ENCODE measurements at regions not wholly inside any gene's neighbourhood (a gene's known extent, or its start where the extent isn't known, plus 50 kb on each side); places are given as distances from the start of the nearest gene placed in this dataset.
"Not testable (repeated sequence)": the region's sequence is repeated elsewhere in the genome, so short reads cannot be mapped to it uniquely, and the experiment has no call there.

- DNase-seq: no peak
Observed at GRCh38 chr4:58357947-58358346, 1247.8 kb upstream of the IGFBP7 start.

DNA sequence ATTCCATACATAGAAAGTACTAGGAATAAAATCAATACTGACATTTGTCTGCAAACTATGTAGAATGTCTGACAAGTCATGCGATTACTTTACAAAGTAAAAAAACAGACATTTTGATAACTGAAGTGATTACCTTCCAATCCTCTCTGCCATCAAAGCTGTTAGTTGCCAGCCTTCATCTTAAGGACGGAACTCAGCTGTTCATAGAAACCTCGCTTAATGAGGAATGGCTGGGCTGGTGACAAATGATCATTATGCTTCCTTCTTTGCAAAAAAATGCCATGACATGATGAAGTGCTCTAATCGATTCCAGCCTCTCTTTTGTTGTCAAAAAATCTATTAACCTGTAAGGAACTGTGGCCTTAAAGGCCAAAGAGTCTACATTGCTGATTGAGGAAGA lies 1214.9 kb upstream of the IGFBP7 start:
- DNase-seq: no peak

DNA sequence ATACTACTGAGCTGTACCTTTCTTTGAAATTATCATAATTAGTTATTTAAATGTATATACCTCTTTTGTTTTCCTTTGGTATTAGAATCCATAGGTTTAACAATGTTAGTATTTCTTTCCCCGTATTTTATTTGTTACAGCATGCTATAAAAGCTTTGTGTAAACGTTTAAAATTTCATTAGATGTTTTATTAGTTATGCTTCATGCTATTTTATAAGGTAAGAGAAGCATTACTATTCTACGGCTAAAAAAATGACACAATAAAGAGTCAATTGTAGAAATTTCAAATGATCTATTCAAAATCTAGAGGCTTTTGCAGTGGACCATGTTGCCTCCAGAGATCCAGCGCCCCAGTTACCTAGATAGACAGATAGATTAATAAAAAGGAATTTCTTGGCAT lies 1203.3 kb upstream of the IGFBP7 start:
- DNase-seq: no peak

DNA sequence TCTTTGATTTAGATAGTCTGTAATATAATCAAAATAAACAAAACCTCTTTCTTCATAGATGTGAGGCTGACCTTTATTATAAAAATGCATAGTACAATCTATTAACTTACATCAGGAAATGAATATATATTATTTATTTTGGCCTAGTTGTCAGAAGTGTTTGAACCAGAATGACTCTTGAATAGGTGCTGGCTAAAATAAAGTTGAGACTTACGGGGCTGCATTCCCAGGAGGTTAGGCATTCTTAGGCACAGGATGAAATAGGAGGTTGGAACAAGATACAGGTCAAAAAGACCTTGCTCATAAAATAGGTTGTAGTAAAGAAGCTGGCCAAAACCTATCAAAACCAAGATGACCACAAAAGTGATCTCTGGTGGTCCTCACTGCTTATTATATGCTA lies 1193.3 kb upstream of the IGFBP7 start:
- no peak for DNase-seq

- no peak for DNase-seq
Observed at GRCh38 chr4:58301376-58301999, 1191.3 kb upstream of the IGFBP7 start.

DNA sequence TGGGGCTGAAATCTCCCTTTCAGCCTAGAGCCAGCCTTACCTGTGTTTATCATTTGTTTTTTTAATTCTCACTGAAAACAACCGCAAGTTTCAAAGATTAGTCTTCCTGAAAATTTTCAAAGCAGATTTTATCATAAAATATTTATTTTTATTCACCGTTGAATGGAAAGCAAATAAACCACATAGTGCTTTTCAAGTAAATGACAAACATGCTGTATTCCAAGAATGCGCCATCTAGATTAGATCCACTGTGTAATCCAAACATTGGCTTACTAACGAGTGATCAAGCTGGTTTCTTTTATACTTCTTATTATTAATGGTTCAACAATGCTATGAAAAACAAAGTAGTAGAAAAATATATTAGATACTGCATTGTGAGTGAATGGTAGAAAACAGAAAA lies 1176.2 kb upstream of the IGFBP7 start:
- no peak for DNase-seq

- DNase-seq: not testable (repeated sequence)
Observed at GRCh38 chr4:58280928-58281327, 1170.7 kb upstream of the IGFBP7 start.

DNA sequence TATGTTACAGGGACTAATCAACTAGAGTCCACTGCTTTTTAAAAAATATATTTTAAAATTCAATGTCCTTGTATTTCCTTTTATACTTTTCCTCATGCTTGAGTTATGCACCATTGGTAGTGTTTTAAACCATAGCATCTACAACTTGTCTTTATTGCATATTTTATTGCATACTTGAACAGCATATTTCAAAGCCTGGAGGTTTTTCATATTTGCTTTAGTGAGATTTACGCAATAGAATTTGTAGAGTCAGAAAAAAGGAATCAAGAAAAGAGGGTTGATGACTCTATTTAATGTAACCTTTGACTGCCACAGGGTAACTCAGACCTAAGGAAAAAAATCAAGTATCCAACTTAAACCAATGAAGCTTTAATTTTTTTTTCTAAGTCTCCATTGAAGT lies 1165.7 kb upstream of the IGFBP7 start:
- no peak for DNase-seq

GRCh38 chr4:58274553-58274952 lies 1164.4 kb upstream of the IGFBP7 start:
- no peak for DNase-seq

DNA sequence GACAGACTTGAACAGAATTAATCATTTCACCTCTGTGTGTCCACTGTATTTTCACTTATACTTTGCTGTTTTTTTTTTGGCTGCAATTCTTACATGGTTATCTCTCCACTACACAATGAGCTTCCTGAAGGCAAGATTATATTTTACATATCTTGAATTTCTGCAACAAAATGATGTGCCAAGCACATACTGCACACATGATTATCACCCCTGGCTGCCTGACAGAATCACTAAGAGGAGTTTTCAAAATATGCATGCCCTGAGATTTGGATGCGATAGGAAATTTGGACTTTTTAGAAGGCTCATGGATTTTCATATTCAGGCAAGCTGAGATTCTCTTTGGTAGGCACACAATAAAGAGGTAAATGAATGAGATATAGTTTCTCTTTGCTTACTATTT lies 1162.1 kb upstream of the IGFBP7 start:
- DNase-seq: no peak

DNA sequence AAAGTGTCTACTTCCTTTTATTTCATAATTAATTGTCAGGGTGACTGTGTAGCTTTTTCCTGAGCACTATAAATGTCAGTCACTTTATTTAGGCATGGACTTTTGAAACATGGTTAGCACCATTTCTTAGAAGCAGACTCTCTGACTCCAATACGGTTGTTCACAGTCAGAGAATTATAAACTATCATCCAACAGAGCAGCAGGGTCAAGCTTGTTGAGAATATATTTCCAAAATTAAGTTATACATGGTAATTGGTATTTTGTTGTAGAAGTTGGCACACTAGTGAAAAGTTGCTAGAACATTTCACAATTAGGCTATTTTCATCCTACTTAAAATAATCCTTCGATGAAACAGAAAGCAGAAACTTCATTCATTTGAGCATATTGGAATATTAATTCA lies 1155.5 kb upstream of the IGFBP7 start:
- DNase-seq: no peak

DNA sequence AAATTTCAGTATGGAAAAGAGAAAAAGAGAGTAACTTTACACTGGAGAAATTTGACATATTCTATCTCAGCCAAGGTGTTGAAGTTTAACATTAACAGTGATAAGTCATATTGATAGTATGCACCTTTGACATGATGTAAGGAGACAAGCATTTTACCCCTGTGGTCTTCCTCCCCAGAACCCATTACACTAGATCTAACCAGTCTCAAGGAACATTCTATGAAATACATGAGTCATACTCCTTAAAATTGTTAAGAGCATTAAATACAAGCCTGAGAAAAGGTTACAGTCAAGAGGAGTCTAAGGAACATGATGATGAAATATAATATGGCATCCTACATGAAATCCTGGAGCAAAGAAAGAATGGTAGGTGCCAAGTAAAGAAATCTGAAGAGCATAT lies 1151.3 kb upstream of the IGFBP7 start:
- no peak for DNase-seq

- no peak for DNase-seq
Observed at GRCh38 chr4:58254291-58254690, 1144.1 kb upstream of the IGFBP7 start.

DNA sequence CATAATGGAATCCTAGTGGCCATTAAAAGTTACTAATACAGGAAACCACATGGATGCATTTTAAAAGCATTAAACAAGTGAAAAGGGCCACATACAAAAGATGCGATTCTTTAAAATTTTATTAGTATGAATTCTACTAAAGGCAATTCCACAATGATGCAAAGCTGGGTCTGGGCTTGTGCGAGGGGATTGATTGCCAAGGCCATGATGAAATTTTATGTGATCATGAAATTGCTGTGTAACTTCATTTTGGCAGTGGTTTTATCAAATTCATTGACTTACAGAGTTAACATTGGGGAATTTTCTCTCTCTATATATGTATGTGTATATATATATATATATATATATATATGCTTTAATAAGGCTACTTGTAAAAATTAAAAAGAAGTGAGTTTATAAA lies 1142.5 kb upstream of the IGFBP7 start:
- DNase-seq: no peak

DNA sequence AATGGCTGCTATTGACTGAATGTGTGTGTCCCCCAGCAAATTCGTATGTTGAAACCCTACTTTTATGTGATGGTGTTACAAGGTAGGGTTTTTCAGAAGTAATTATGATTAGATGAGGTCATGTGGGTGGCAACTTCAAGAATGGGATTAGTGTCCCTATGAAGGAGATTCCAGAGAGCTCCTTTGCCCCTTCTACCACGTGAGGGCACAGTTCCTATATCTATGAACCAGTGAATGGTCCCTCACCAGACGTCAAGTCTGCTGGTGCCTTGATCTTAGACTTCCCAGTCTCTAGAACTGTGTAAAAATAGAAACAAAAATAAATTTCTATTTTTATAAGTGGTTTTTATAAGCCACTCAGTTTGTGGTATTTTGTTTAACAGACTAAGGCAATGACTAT lies 1137.6 kb upstream of the IGFBP7 start:
- no peak for DNase-seq

DNA sequence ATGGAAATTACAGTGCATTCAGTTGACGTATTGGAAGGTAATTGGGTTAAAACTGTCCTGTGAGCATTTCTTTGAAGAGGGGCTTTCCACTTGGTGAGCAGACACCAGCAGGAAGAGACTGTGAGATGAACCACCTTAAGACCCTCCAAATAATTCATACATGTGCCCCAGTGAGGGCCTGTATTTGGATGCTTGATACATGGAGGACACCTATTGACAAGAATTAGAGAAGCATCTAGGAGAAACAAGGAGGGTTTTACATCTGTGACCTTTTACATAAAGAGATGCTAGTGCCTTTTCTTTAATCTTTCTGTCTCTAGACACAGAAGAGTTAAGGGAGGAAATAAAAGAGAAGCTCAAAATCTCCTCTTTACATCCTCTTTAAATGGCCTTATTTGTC lies 1115.3 kb upstream of the IGFBP7 start:
- no peak for DNase-seq

DNA sequence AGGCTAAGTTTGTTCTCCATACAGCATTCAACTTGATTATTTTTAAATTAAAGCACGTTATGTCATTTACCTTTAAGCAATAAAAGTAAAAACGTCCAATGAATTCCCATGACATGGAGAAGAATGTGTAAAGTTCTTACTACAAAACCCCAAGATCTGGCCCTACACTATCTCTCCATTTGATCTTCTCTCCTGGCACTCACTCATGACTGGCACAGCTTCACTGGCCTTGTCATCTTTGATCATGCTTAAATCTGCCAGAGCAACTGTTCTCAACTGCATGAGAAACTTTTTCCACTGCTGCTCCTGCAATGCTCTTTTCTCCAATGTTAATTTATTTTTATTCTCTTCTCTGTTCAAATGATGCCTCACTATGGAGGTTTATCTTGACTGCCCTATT lies 1109.0 kb upstream of the IGFBP7 start:
- no peak for DNase-seq

GRCh38 chr4:58216461-58216860 lies 1106.3 kb upstream of the IGFBP7 start:
- DNase-seq: no peak

DNA sequence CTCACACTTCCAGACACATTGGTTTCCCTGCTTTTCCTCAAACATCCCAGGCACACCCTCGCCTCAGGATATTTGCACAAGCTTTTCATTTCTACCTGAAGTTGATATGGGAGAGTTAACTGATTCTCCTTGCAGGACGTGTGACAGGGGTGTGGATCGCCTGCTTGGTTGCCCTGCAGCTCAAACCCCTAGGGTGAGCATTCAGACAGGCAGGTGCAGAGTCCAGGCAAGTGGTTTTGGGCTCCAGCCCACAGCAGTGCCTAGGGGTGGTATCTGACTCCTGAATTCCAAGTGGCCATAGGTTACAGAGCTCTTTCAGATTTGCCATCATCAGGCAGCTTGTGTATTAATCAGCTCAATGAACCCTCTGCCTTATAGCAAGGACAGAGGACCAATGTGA lies 1104.2 kb upstream of the IGFBP7 start:
- DNase-seq: no peak

DNA sequence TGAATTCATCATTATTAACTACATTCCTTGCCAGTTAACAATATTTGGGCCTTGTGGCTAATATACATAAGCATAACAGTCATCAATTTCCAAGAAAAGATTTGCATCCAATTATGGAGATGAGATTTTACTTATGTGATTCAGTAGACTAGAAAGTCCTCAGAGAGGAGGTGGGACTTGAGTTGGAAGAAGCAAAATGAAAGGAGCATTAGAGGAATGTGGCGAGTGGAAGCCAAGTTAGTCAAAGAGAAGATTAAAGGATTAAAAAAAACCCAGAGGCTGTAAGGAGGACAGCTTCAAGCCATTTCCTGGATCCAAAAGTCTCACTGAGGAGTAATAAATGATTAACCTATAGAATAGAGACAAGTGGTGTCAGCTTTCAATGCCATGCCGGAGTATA lies 1099.4 kb upstream of the IGFBP7 start:
- DNase-seq: no peak

- no peak for DNase-seq
Observed at GRCh38 chr4:58209001-58209400, 1098.8 kb upstream of the IGFBP7 start.

- no peak for DNase-seq
Observed at GRCh38 chr4:58205446-58206235, 1095.5 kb upstream of the IGFBP7 start.

- DNase-seq: no peak
Observed at GRCh38 chr4:58192217-58192616, 1082.0 kb upstream of the IGFBP7 start.

DNA sequence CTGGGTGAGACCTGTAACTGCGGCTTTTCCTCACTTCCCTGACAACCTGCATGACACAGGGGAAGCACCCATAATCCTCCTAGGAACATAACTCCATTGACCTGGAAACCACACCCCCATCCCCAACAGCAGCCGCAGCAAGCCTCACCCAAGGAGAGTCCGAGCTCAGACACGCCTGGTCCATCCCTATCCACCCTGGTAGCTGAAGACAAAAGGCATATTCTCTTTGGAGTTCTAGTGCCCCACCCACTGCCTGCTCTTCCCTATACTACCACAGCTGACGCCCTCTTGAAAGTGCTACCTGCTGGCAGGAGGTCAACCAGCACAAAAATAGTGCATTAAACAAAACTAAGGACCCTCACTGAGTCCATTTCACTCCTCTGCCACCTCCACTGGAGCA lies 1080.9 kb upstream of the IGFBP7 start:
- DNase-seq: no peak

DNA sequence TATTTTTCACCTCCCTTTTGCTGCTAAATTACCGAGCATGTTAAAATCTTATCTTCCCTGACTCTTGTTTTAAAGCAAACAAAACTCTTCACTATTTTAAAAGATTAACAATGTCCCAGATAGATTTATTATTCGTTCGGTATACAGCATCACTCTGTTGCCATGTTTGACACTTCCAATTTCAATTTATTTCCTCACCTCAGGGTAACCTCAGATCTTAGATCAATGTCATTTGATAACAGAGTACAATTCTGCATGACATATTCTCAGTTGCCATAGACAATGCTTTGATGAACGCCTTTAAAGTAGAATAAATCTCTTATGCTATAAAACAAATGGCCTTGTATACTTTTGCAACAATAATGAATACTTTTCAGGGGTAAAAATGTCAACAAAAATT lies 1078.1 kb upstream of the IGFBP7 start:
- DNase-seq: no peak

All from fibroblast of upper back skin (primary cell).